SK-N-SH (cell line): ENCODE measurements at regions not wholly inside any gene's neighbourhood (a gene's known extent, or its start where the extent isn't known, plus 50 kb on each side); places are given as distances from the start of the nearest gene placed in this dataset.

Source experiments
- CTCF ChIA-PET: fragments of 300-600, 350-600 bp; formaldehyde crosslinking; extraction: SDS; loops from one replicate; lab custom pipeline; 2021; lab: Yijun Ruan, JAX
- POLR2A ChIA-PET: fragments of 350-600 bp; sonication (Branson Sonifier 250); formaldehyde crosslinking; extraction: SDS; loops from one replicate; lab custom pipeline; 2020; ENCODE audit warnings: antibody characterized with exemption, inconsistent platforms; lab: Yijun Ruan, JAX
- DNase-seq: peaks from one replicate; pipeline ENCODE4 v3.0.0; 2012
- H2AFZ ChIP-seq: fragments of 200-600 bp; sonication (generic); 2 replicates; pipeline ENCODE4 v1.8.1; 2016; ENCODE audit warnings: antibody characterized with exemption, mild to moderate bottlenecking, low read depth
- H3F3A ChIP-seq: fragments of 200-600 bp; sonication (generic); replicated peaks from 2 replicates; pipeline ENCODE3; 2016; ENCODE audit warnings: antibody characterized with exemption, mild to moderate bottlenecking; ENCODE audit not compliant: insufficient read depth
- H3K27ac ChIP-seq, 2 experiments: fragments of 200-500 bp in 1 of 2; fragments of 200-600 bp in 1 of 2; sonication (Bioruptor generic) in 1 of 2; sonication (generic), shearing (Covaris generic) in 1 of 2; 2 replicates each; pipeline versions ENCODE4 v1.5.1 to v1.6.1; 2014 to 2016; ENCODE audit warnings: low read depth in 2 of 2, inconsistent platforms in 1 of 2, low read length in 1 of 2, mild to moderate bottlenecking in 1 of 2, mixed read lengths in 1 of 2
- H3K27me3 ChIP-seq: fragments of 200-600 bp; sonication (generic), shearing (Covaris generic); 2 replicates; pipeline ENCODE4 v1.6.1; 2016; ENCODE audit warnings: mixed run types; ENCODE audit not compliant: insufficient read depth
- H3K36me3 ChIP-seq, 2 experiments: fragments of 200-500 bp in 1 of 2; fragments of 200-600 bp in 1 of 2; sonication (Bioruptor generic) in 1 of 2; sonication (generic) in 1 of 2; replicated peaks in 1 of 2; 2 replicates each; pipeline versions ENCODE3 to v1.5.1; 2014 to 2016; ENCODE audit warnings: low read length in 1 of 2, mild to moderate bottlenecking in 1 of 2; ENCODE audit not compliant: insufficient read depth in 2 of 2, control insufficient read depth in 1 of 2
- H3K4me1 ChIP-seq, 2 experiments: fragments of 200-500 bp in 1 of 2; fragments of 200-600 bp in 1 of 2; sonication (Bioruptor generic) in 1 of 2; sonication (generic), shearing (Covaris generic) in 1 of 2; 2 replicates each; pipeline versions ENCODE4 v1.5.1 to v1.6.1; 2014 to 2016; ENCODE audit warnings: low read depth in 1 of 2, low read length in 1 of 2, mixed run types in 1 of 2; ENCODE audit not compliant: insufficient read depth in 2 of 2, control insufficient read depth in 1 of 2
- H3K4me2 ChIP-seq: fragments of 200-600 bp; sonication (generic), shearing (Covaris generic); 2 replicates; pipeline ENCODE4 v1.6.1; 2017; ENCODE audit warnings: mixed run types
- H3K4me3 ChIP-seq, 2 experiments: fragments of 200-500 bp in 1 of 2; fragments of 200-600 bp in 1 of 2; sonication (Bioruptor generic) in 1 of 2; sonication (generic), shearing (Covaris generic) in 1 of 2; 2 replicates each; pipeline versions ENCODE4 v1.5.1 to v1.8.1; 2014 to 2016; ENCODE audit warnings: low read depth in 2 of 2, inconsistent platforms in 1 of 2, low read length in 1 of 2, mild to moderate bottlenecking in 1 of 2, mixed read lengths in 1 of 2, moderate library complexity in 1 of 2
- H3K79me2 ChIP-seq: fragments of 200-600 bp; sonication (generic); 2 replicates; pipeline ENCODE4 v1.8.1; 2017; ENCODE audit warnings: mild to moderate bottlenecking; ENCODE audit not compliant: insufficient read depth
- H3K9ac ChIP-seq: fragments of 200-600 bp; sonication (generic); 2 replicates; pipeline ENCODE4 v1.6.1; 2017; ENCODE audit warnings: mixed run types
- H3K9me2 ChIP-seq: fragments of 200-600 bp; sonication (generic); 2 replicates; pipeline ENCODE4 v1.6.1; 2017; ENCODE audit warnings: mixed run types
- H3K9me3 ChIP-seq: fragments of 200-600 bp; sonication (generic); 2 replicates; pipeline ENCODE4 v1.6.1; 2017; ENCODE audit warnings: mixed run types, mild to moderate bottlenecking, moderate library complexity
- H4K20me1 ChIP-seq: fragments of 200-600 bp; sonication (generic); 2 replicates; pipeline ENCODE4 v1.6.1; 2017; ENCODE audit warnings: mild to moderate bottlenecking, mixed run types; ENCODE audit not compliant: insufficient read depth
- CHD2 ChIP-seq: fragments of 150-350 bp; IDR thresholded peaks from 2 replicates; pipeline ENCODE4 v1.6.1; 2018; ENCODE audit warnings: low read length; ENCODE audit not compliant: partially characterized antibody
- CTCF ChIP-seq: fragments of 200-600 bp; sonication (generic); IDR thresholded peaks from 2 replicates; pipeline ENCODE4 v1.6.1; 2017; ENCODE audit warnings: antibody characterized with exemption, mild to moderate bottlenecking, moderate library complexity
- ELF1 ChIP-seq: IDR thresholded peaks from 2 replicates; pipeline ENCODE4 v1.4.0; 2012
- EP300 ChIP-seq, 2 experiments: IDR thresholded peaks; 2 replicates each; pipeline versions ENCODE4 v1.4.0 to v1.6.1; 2012; ENCODE audit warnings: borderline replicate concordance in 1 of 2, low read depth in 1 of 2, low read length in 1 of 2
- EZH2phosphoT487 ChIP-seq: fragments of 200-600 bp; sonication (generic); IDR thresholded peaks from 2 replicates; pipeline ENCODE4 v1.6.1; 2017; ENCODE audit warnings: low read depth, mixed run types, mild to moderate bottlenecking, antibody characterized with exemption, moderate library complexity, borderline replicate concordance
- FOSL2 ChIP-seq: IDR thresholded peaks from 2 replicates; pipeline ENCODE4 v1.4.0; 2012; ENCODE audit warnings: low read depth, mild to moderate bottlenecking, moderate library complexity, borderline replicate concordance
- FOXJ3 ChIP-seq: sonication (generic); formaldehyde crosslinking; IDR thresholded peaks from 2 replicates; pipeline ENCODE4 v1.5.1; 2020; ENCODE audit warnings: mild to moderate bottlenecking, missing genetic modification reagents
- FOXM1 ChIP-seq: IDR thresholded peaks from 2 replicates; pipeline ENCODE4 v1.4.0; 2012; ENCODE audit warnings: low read depth, mild to moderate bottlenecking
- GABPA ChIP-seq: IDR thresholded peaks from 2 replicates; pipeline ENCODE4 v1.4.0; 2012; ENCODE audit warnings: low read depth, mild to moderate bottlenecking
- GATA2 ChIP-seq: sonication (generic); formaldehyde crosslinking; IDR thresholded peaks from 2 replicates; pipeline ENCODE4 v1.5.0; 2020; ENCODE audit warnings: mild to moderate bottlenecking, missing genetic modification reagents
- MXI1 ChIP-seq: IDR thresholded peaks from 2 replicates; pipeline ENCODE4 v1.6.1; 2012; ENCODE audit warnings: mild to moderate bottlenecking, low read depth, low read length, improper control_type of control experiment
- NRF1 ChIP-seq: IDR thresholded peaks from 2 replicates; pipeline ENCODE4 v1.6.1; 2012; ENCODE audit warnings: low read depth, mild to moderate bottlenecking, low read length
- POLR2AphosphoS5 ChIP-seq: IDR thresholded peaks from 2 replicates; pipeline ENCODE4 v1.6.1; 2012; ENCODE audit warnings: low read depth, low read length
- TAF1 ChIP-seq: IDR thresholded peaks from 2 replicates; pipeline ENCODE4 v1.6.1; 2012; ENCODE audit warnings: low read depth, mild to moderate bottlenecking, low read length, moderate library complexity, borderline replicate concordance
- TCF12 ChIP-seq: IDR thresholded peaks from 2 replicates; pipeline ENCODE4 v1.4.0; 2012
- ZBTB33 ChIP-seq: IDR thresholded peaks from 2 replicates; pipeline ENCODE4 v1.4.0; 2012; ENCODE audit warnings: low read depth, borderline replicate concordance
- WGBS: methylation state at CpG from one replicate; pipeline ENCODE4 v1.1.6; 2017; ENCODE audit warnings: low lambda C conversion rate; 5-methylcytosine and 5-hydroxymethylcytosine counted together
- TF ChIP-seq, protein P1 (sequence below): IDR thresholded peaks from 2 replicates; pipeline ENCODE4; 2012

GRCh38 chr9:11742471-11742870 lies 950.7 kb upstream of the TYRP1 start:
- no peak for DNase-seq
- Histone ChIP-seq H3K79me2 (no peaks in the 10 kb centered on the region), H3K4me3 (no peak overlapping the region), H3K36me3 (no peaks in the 10 kb centered on the region), H3K9ac (no peak overlapping the region), H3K9me2 (no peaks in the 10 kb centered on the region), H2AFZ (no peak overlapping the region), H3F3A (no peaks in the 10 kb centered on the region), H3K9me3 (no peaks in the 10 kb centered on the region), H3K4me1 (no peaks in the 10 kb centered on the region), H4K20me1 (no peaks in the 10 kb centered on the region), H3K27ac (no peak overlapping the region), H3K4me2 (no peak overlapping the region), H3K27me3 (no peaks in the 10 kb centered on the region)
- no peak for TF ChIP-seq TAF1
- no peak for TF ChIP-seq GABPA
- no peak for TF ChIP-seq MXI1
- TF ChIP-seq, protein P1, sequence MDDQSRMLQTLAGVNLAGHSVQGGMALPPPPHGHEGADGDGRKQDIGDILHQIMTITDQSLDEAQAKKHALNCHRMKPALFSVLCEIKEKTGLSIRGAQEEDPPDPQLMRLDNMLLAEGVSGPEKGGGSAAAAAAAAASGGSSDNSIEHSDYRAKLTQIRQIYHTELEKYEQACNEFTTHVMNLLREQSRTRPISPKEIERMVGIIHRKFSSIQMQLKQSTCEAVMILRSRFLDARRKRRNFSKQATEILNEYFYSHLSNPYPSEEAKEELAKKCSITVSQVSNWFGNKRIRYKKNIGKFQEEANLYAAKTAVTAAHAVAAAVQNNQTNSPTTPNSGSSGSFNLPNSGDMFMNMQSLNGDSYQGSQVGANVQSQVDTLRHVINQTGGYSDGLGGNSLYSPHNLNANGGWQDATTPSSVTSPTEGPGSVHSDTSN: no peak
- TF ChIP-seq FOXJ3 (CRISPR knock-in tag): no peak
- no peak for TF ChIP-seq CTCF
- no peak for TF ChIP-seq NRF1
- no peak for TF ChIP-seq CHD2
- TF ChIP-seq FOSL2: no peak
- TF ChIP-seq FOXM1: no peak
- no peak for TF ChIP-seq ZBTB33
- no peak for TF ChIP-seq EP300 (IDR thresholded peaks at IDR 0.05; ENCODE audit: borderline replicate concordance in 1 of 2, low read depth in 1 of 2, low read length in 1 of 2)
- no peak for TF ChIP-seq POLR2AphosphoS5
- TF ChIP-seq ELF1: no peak
- ChIA-PET CTCF (no interaction called here), POLR2A (no interaction called here)
- 3% methylated on average over 1 of the region's 1 CpG for WGBS

DNA sequence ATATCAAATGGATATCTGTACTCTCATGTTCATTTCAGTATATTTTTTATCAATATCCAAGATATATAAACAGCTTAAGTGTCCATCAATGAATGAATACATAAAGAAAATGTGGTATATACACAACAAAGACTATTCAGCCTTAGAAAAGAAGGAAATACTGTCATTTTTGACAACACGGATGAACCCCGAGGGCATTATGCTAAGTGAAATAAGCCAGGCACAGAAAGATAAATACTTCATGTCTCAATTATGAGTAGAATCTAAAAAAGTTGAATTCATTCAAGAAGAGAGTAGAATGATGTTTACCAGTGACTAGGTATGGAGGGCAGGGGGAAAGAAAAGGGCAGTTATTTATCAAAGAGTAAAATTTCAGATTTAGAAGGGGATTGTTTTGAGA lies 949.8 kb upstream of the TYRP1 start:
- Histone ChIP-seq H3K27me3 (no peaks in the 10 kb centered on the region), H3K79me2 (no peaks in the 10 kb centered on the region), H3K9ac (no peak overlapping the region), H3K4me3 (no peak overlapping the region), H3K27ac (no peak overlapping the region), H4K20me1 (no peaks in the 10 kb centered on the region), H3K4me1 (no peaks in the 10 kb centered on the region), H2AFZ (no peak overlapping the region), H3K9me3 (no peaks in the 10 kb centered on the region), H3K4me2 (no peak overlapping the region), H3K9me2 (no peaks in the 10 kb centered on the region), H3K36me3 (no peaks in the 10 kb centered on the region), H3F3A (no peaks in the 10 kb centered on the region)
- WGBS: 3% methylated on average over 2 of the region's 2 CpGs
- CTCF ChIA-PET: no interaction called here
- DNase-seq: no peak
- TF ChIP-seq CHD2 (no peak), EZH2phosphoT487 (no peak), GATA2 (CRISPR knock-in tag) (no peak), TCF12 (no peak)
- POLR2A ChIA-PET: no interaction called here
